Neural progenitor cell (in vitro differentiated cells): ENCODE measurements at regions not wholly inside any gene's neighbourhood (a gene's known extent, or its start where the extent isn't known, plus 50 kb on each side); places are given as distances from the start of the nearest gene placed in this dataset.

ENCODE experiments used
- DNase-seq: peaks from one replicate; pipeline ENCODE4 v3.0.0-alpha.2; 2016; ENCODE audit warnings: low spot score
- H2AFZ ChIP-seq: fragments of 200-600 bp; sonication (generic); replicated peaks from 2 replicates; pipeline ENCODE4 v1.6.1; 2016; ENCODE audit warnings: antibody characterized with exemption
- H3F3A ChIP-seq: fragments of 200-600 bp; sonication (generic); 2 replicates; pipeline ENCODE4 v1.6.1; 2016; ENCODE audit warnings: antibody characterized with exemption, low read depth
- H3K27ac ChIP-seq: fragments of 200-600 bp; sonication (generic); 2 replicates; pipeline ENCODE4 v1.5.1; 2016; ENCODE audit warnings: mild to moderate bottlenecking
- H3K27me3 ChIP-seq: fragments of 200-600 bp; sonication (generic); 2 replicates; pipeline ENCODE4 v1.6.1; 2016; ENCODE audit warnings: mild to moderate bottlenecking, moderate library complexity
- H3K36me3 ChIP-seq: fragments of 200-600 bp; sonication (generic); 2 replicates; pipeline ENCODE4 v1.5.1; 2016
- H3K4me1 ChIP-seq: fragments of 200-600 bp; sonication (generic); 2 replicates; pipeline ENCODE4 v1.6.1; 2016; ENCODE audit warnings: mixed run types
- H3K4me2 ChIP-seq: fragments of 200-600 bp; sonication (generic); 2 replicates; pipeline ENCODE4 v1.6.1; 2016
- H3K4me3 ChIP-seq: fragments of 200-600 bp; sonication (generic); 2 replicates; pipeline ENCODE4 v1.5.1; 2016
- H3K79me2 ChIP-seq: fragments of 200-600 bp; sonication (generic); 2 replicates; pipeline ENCODE4 v1.6.1; 2016; ENCODE audit warnings: low read depth
- H3K9ac ChIP-seq: fragments of 200-600 bp; sonication (generic); 2 replicates; pipeline ENCODE4 v1.6.1; 2016
- H3K9me3 ChIP-seq: fragments of 200-600 bp; sonication (generic); 2 replicates; pipeline ENCODE4 v1.5.1; 2016; ENCODE audit warnings: low read depth
- H4K20me1 ChIP-seq: fragments of 200-600 bp; sonication (generic); 2 replicates; pipeline ENCODE4 v1.6.1; 2016; ENCODE audit warnings: low read depth
- H3K27ac Mint-ChIP-seq: 3 replicates; pipeline ENCODE4 v1.8.0; 2021; ENCODE audit warnings: mixed read lengths
- H3K27me3 Mint-ChIP-seq: 2 replicates; pipeline ENCODE4 v1.8.0; 2022; ENCODE audit warnings: low read depth, mild to moderate bottlenecking, inconsistent platforms, moderate library complexity, mixed read lengths; ENCODE audit not compliant: insufficient read depth
- H3K36me3 Mint-ChIP-seq: 3 replicates; pipeline ENCODE4 v1.8.0; 2021; ENCODE audit warnings: mixed read lengths
- H3K4me1 Mint-ChIP-seq: 3 replicates; pipeline ENCODE4 v1.8.0; 2021; ENCODE audit warnings: mixed read lengths
- H3K4me3 Mint-ChIP-seq: 3 replicates; pipeline ENCODE4 v1.8.0; 2021; ENCODE audit warnings: mild to moderate bottlenecking, moderate library complexity, mixed read lengths
- H3K9me3 Mint-ChIP-seq: 3 replicates; pipeline ENCODE4 v1.8.0; 2020; ENCODE audit warnings: mixed read lengths
- EZH2 ChIP-seq: fragments of 200-600 bp; sonication (generic); IDR thresholded peaks from 2 replicates; pipeline ENCODE4 v1.6.1; 2017; ENCODE audit warnings: antibody characterized with exemption, mild to moderate bottlenecking, moderate library complexity
- EZH2phosphoT487 ChIP-seq: fragments of 200-600 bp; sonication (generic); IDR thresholded peaks from 2 replicates; pipeline ENCODE4 v1.6.1; 2017; ENCODE audit warnings: antibody characterized with exemption
- TF ChIP-seq, protein P1 (sequence below): fragments of 200-600 bp; sonication (generic); IDR thresholded peaks from 2 replicates; pipeline ENCODE4 v1.5.1; 2017; ENCODE audit warnings: antibody characterized with exemption, mild to moderate bottlenecking

DNA sequence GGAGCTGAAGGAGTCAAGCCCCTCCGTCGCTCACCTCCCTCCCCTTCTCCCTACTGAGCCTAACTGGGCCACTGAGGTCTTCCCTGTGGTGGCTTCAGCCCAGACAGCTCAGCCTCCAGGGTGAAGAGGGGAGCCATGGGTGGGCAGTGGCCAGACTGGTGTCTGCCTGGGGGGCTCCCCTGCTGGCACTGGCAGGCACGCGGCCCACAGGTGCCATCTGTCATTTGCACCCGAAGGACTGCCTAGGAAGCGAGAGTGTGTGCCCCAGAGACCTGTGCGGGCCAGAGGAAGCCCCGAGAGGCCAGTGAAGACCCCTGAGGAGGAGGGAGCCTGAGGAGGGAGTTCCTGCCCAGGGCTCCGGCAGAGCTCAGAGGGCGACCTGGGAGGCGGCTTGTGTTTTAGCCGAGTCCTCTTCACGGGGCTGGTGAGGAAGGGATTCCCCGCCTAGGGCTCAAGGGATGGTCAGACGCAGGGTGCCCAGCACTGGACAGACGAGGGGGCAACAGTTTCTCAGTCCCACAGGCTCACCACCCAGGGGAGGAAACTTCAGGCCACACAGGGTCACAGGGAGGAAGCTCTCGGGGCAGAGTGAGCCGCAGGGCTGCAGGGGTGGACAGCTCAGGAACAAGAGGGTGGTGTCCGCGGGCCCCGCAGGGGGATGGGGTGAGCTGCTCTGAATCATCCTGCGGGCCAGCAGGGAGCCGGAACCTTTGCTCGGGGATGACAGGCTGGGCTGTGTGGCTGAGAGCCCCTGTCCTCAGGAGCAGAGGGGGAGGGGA, 76.2 kb upstream of the PPP2R2D start:
- Mint-ChIP-seq H3K4me3 (no peak overlapping the region), H3K36me3 (no peaks in the 10 kb centered on the region), H3K27ac (no peak overlapping the region), H3K27me3 (peaks cover 2% of the 10 kb centered on the region), H3K4me1 (peaks cover 17% of the 10 kb centered on the region), H3K9me3 (no peaks in the 10 kb centered on the region)
- peak overlapping the region; percentile 23 for H2AFZ ChIP-seq
- no peaks in the 10 kb centered on the region for H3F3A ChIP-seq
- peak overlapping the region; percentile 10 for H3K4me2 ChIP-seq
- no peak overlapping the region for H3K9ac ChIP-seq
- H3K27ac ChIP-seq: no peak overlapping the region
- H4K20me1 ChIP-seq: no peaks in the 10 kb centered on the region
- no peaks in the 10 kb centered on the region for H3K27me3 ChIP-seq
- no peak overlapping the region for H3K4me3 ChIP-seq
- no peak for TF ChIP-seq EZH2phosphoT487
- TF ChIP-seq EZH2: no peak
- TF ChIP-seq, protein P1, sequence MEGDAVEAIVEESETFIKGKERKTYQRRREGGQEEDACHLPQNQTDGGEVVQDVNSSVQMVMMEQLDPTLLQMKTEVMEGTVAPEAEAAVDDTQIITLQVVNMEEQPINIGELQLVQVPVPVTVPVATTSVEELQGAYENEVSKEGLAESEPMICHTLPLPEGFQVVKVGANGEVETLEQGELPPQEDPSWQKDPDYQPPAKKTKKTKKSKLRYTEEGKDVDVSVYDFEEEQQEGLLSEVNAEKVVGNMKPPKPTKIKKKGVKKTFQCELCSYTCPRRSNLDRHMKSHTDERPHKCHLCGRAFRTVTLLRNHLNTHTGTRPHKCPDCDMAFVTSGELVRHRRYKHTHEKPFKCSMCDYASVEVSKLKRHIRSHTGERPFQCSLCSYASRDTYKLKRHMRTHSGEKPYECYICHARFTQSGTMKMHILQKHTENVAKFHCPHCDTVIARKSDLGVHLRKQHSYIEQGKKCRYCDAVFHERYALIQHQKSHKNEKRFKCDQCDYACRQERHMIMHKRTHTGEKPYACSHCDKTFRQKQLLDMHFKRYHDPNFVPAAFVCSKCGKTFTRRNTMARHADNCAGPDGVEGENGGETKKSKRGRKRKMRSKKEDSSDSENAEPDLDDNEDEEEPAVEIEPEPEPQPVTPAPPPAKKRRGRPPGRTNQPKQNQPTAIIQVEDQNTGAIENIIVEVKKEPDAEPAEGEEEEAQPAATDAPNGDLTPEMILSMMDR: no peak
- no peaks in the 10 kb centered on the region for H3K79me2 ChIP-seq
- H3K9me3 ChIP-seq: no peaks in the 10 kb centered on the region
- no peak for DNase-seq
- H3K4me1 ChIP-seq: peaks cover 16% of the 10 kb centered on the region
- no peaks in the 10 kb centered on the region for H3K36me3 ChIP-seq

DNA sequence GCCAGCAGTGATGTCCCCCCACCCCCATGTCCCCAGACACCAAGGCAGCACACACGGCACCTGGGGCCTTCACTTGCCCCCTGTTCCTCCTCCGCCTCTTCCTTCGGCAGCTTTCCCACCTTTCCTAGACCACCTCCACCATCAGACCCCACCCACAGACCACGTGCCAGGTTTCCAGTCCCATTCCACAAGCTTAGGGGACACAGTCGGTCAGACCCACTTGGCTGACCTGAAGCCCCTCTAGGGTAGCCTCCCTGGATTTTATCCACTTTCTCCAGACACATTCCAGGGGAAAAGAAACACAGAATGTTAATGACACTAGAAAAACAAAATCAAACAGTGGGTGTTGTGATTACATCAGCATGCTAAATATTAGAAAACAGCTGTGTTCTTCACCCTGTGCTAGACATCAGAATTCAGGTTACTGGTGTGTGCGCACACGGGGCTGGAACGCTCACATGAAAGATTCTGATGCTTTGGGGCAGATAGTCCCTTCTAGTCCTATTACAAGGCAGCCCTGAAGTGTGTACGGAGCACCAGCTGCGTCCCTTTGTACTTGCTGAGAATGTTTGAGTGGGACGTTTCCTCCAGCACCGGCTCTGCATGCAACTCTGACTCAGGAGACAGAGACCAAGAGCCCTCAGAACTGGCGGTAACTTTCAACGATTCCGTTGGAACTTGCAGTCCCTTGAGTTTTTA, 75.5 kb upstream of the PPP2R2D start:
- H3K27ac Mint-ChIP-seq: peak overlapping the region; percentile 81

DNA sequence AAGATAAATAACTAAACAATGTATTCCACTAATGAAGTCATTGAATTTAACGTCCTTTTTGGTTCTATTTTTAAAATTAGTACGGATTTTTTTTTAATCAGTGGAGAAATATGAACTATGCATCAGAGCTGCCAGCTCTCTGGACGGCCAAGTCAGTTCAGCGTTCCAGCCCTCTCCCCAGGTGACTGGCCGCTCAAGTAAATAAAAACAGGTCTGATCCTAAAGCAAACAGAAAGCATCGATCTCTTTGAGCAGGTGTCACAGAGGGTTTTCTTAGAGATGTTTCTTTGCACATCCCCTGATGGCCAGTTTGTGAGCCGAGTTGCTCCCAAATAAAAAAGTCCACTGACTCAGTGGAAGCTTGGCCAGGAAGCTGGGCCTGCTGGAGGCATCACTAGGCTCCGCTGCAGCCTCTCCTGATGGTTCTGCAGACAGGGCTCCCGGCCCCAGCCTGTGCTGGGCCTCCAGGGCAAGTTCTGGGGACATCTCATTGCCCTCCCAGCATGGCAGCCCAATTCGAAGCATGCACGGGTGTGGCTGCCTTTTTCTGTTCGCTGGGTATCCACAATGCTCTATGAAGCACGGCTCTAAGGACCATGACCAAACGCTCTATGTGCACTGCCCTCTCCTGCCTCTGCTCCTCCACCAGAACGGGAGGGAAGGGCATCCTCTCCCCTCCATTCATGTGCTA, 74.7 kb upstream of the PPP2R2D start:
- Histone ChIP-seq H3K4me2 (no peak overlapping the region), H3K36me3 (no peaks in the 10 kb centered on the region), H3K9ac (no peak overlapping the region), H3F3A (no peaks in the 10 kb centered on the region), H4K20me1 (no peaks in the 10 kb centered on the region), H3K27ac (no peak overlapping the region), H2AFZ (no peak overlapping the region), H3K27me3 (no peaks in the 10 kb centered on the region), H3K4me1 (peaks cover 16% of the 10 kb centered on the region), H3K79me2 (no peaks in the 10 kb centered on the region), H3K4me3 (no peak overlapping the region), H3K9me3 (no peaks in the 10 kb centered on the region)
- H3K27me3 Mint-ChIP-seq: peaks cover 2% of the 10 kb centered on the region
- H3K9me3 Mint-ChIP-seq: no peaks in the 10 kb centered on the region
- H3K36me3 Mint-ChIP-seq: no peaks in the 10 kb centered on the region
- TF ChIP-seq EZH2phosphoT487 (no peak), EZH2 (no peak)
- TF ChIP-seq, protein P1: no peak
- peaks cover 16% of the 10 kb centered on the region for H3K4me1 Mint-ChIP-seq
- peak overlapping the region; percentile 40 for H3K27ac Mint-ChIP-seq
- H3K4me3 Mint-ChIP-seq: peak overlapping the region; percentile 5
- DNase-seq: no peak

More for the DNA sequence above, 75.5 kb upstream of the PPP2R2D start:
- TF ChIP-seq EZH2 (no peak), EZH2phosphoT487 (no peak)
- TF ChIP-seq, protein P1: no peak
- H3K9ac ChIP-seq: no peak overlapping the region
- H3K36me3 Mint-ChIP-seq: no peaks in the 10 kb centered on the region
- H3K27me3 ChIP-seq: no peaks in the 10 kb centered on the region
- no peaks in the 10 kb centered on the region for H3K36me3 ChIP-seq
- H3K9me3 Mint-ChIP-seq: no peaks in the 10 kb centered on the region
- H2AFZ ChIP-seq: peak overlapping the region; percentile 23
- H3K27ac ChIP-seq: no peak overlapping the region
- DNase-seq: peak; percentile 33
- H3F3A ChIP-seq: no peaks in the 10 kb centered on the region
- no peaks in the 10 kb centered on the region for H4K20me1 ChIP-seq
- peaks cover 16% of the 10 kb centered on the region for H3K4me1 Mint-ChIP-seq
- H3K4me3 ChIP-seq: no peak overlapping the region
- H3K9me3 ChIP-seq: no peaks in the 10 kb centered on the region
- H3K27me3 Mint-ChIP-seq: peaks cover 2% of the 10 kb centered on the region
- H3K79me2 ChIP-seq: no peaks in the 10 kb centered on the region
- no peak overlapping the region for H3K4me3 Mint-ChIP-seq
- peaks cover 16% of the 10 kb centered on the region for H3K4me1 ChIP-seq
- peak overlapping the region; percentile 10 for H3K4me2 ChIP-seq
